Transverse colon (tissue), 4 donors: ENCODE measurements at regions not wholly inside any gene's neighbourhood (a gene's known extent, or its start where the extent isn't known, plus 50 kb on each side); places are given as distances from the start of the nearest gene placed in this dataset.

Source experiments
- POLR2A ChIP-seq: fragments of 450-650 bp; IDR thresholded peaks from one replicate; pipeline ENCODE4 v1.6.1; 2016; ENCODE audit warnings: antibody characterized with exemption, mild to moderate bottlenecking, moderate library complexity
- POLR2AphosphoS5 ChIP-seq, 3 donors: sonication (generic); formaldehyde crosslinking; IDR thresholded peaks; one replicate each; pipeline ENCODE4 v1.6.1; 2016; ENCODE audit warnings: antibody characterized with exemption in 3 of 3
- TF ChIP-seq, protein P1 (sequence below), 5 experiments: fragments of 200-600 bp in 3 of 5; fragments of 450-650 bp in 2 of 5; sonication (generic) in 3 of 5; IDR thresholded peaks; 1 replicate in 2 of 5; 2 replicates in 3 of 5; pipeline ENCODE4 v1.5.1; 2016 to 2017; ENCODE audit warnings: antibody characterized with exemption in 5 of 5, inconsistent platforms in 3 of 5, mild to moderate bottlenecking in 2 of 5, moderate library complexity in 1 of 5

DNA sequence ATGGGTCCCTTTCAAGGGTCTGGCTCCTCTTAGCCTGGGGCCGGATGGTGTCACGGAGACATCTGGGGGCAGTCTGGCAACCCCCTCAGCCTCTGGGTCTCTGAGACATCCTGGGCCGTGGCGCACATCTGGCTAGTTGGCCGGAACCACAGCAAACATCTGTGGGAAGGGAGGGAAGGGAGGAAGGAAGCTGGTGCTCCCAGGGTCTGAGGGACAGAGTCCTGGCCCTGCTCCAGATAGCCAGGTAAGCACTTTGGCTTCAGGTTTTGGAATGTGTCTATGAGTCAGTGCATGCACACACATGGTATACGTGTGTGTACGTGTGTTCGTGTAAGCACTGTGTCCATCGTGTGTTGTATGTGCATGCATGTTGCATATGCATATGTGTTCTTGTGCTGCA lies 225.1 kb downstream of the MN1 start:
- TF ChIP-seq POLR2AphosphoS5 (IDR thresholded peaks at IDR 0.05) (no peak), POLR2A (no peak)
- TF ChIP-seq, protein P1, sequence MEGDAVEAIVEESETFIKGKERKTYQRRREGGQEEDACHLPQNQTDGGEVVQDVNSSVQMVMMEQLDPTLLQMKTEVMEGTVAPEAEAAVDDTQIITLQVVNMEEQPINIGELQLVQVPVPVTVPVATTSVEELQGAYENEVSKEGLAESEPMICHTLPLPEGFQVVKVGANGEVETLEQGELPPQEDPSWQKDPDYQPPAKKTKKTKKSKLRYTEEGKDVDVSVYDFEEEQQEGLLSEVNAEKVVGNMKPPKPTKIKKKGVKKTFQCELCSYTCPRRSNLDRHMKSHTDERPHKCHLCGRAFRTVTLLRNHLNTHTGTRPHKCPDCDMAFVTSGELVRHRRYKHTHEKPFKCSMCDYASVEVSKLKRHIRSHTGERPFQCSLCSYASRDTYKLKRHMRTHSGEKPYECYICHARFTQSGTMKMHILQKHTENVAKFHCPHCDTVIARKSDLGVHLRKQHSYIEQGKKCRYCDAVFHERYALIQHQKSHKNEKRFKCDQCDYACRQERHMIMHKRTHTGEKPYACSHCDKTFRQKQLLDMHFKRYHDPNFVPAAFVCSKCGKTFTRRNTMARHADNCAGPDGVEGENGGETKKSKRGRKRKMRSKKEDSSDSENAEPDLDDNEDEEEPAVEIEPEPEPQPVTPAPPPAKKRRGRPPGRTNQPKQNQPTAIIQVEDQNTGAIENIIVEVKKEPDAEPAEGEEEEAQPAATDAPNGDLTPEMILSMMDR (IDR thresholded peaks at IDR 0.05), result no peak
